Spleen (tissue), 7 donors: ENCODE measurements at regions not wholly inside any gene's neighbourhood (a gene's known extent, or its start where the extent isn't known, plus 50 kb on each side); places are given as distances from the start of the nearest gene placed in this dataset.

Source experiments
- CTCF ChIP-seq, 11 experiments: fragments of 200-600 bp in 7 of 11; fragments of 450-650 bp in 4 of 11; sonication (generic) in 4 of 11; IDR thresholded peaks in 8 of 11; conservative IDR thresholded peaks in 3 of 11; 1 replicate in 7 of 11; 2 replicates in 4 of 11; pipeline versions ENCODE4 v1.4.0 to v1.8.0; 2016 to 2021; ENCODE audit warnings: antibody characterized with exemption in 11 of 11, inconsistent platforms in 4 of 11, mild to moderate bottlenecking in 1 of 11
- POLR2A ChIP-seq, 3 donors: fragments of 450-650 bp; IDR thresholded peaks; one replicate each; pipeline ENCODE4 v1.5.1; 2017; ENCODE audit warnings: antibody characterized with exemption in 3 of 3, mild to moderate bottlenecking in 1 of 3
- donor health status: DM: no; HTN: no; CAD: no; lungs with moderate emphysema.
- donor health status: DM: no; HTN: no; CAD: no.
- donor health status: DM: no; HTN: no; CAD: no.

DNA sequence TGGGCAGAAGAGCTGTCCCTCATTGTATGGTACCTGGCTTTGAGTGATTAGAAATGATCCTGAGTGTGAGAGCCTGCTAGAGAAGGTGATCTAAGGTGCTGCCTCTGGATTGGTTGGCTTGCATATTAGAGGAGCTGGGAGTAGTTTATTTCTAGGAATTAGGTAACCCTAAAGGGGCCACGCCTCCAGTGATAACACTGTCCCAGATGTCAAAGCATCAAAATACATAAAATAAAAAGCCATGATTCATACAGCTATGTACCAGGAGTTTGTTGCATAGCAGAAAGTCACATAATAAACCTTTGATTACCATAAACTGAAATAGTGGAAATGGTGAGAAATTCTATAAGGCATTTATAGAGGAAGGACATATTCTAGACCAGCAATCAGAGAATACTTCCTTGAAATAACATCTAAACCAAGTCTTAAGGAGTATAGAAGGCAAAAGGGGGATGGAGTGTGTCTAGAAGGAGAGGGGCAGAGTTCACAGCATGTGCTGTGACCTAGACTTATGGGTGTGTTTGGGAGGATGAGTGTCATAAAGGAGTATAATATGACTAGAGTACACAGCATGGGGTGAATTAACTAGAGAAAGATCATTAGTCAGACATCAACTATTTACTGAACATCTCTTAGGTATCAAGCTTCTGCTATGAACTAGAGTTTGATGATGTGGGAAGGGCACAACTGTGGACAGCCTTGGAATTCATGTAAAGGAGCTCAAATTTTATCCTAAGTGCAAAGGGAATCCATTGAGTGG, 686.4 kb downstream of the GALC start:
- TF ChIP-seq CTCF (IDR thresholded peaks at IDR 0.05 in 8 of 11, conservative IDR thresholded peaks at IDR 0.05 in 3 of 11) (no peak), POLR2A (IDR thresholded peaks at IDR 0.05) (no peak)
